GM13977 (cell line): ENCODE measurements at regions not wholly inside any gene's neighbourhood (a gene's known extent, or its start where the extent isn't known, plus 50 kb on each side); places are given as distances from the start of the nearest gene placed in this dataset.

Source experiments
- DNase-seq: peaks from one replicate; pipeline ENCODE4 v3.0.0; 2012; ENCODE audit warnings: low spot score
- CTCF ChIP-seq: IDR thresholded peaks from 2 replicates; pipeline ENCODE4 v1.5.1; 2012; ENCODE audit warnings: mild to moderate bottlenecking, control low read depth; ENCODE audit not compliant: insufficient read depth; ENCODE audit errors: extremely low read depth, missing control alignments
- in situ Hi-C: fragments of 300-500 bp; cut with MboI; formaldehyde crosslinking; loops from one replicate; pipeline ENCODE4 v1.12.0; 2022; ENCODE audit warnings: low sequenced_read_pairs, low pct_unique_long_range_greater_than_20kb, mixed read lengths, inconsistent platforms; ENCODE audit not compliant: unreplicated experiment

- peak; percentile 10 for DNase-seq
- in situ Hi-C loops, result no loop called here
- no peak for TF ChIP-seq CTCF
Observed at GRCh38 chr18:55069497-55069896, 110.2 kb upstream of the CCDC68 start.

GRCh38 chr18:55064760-55065159, 105.5 kb upstream of the CCDC68 start:
- TF ChIP-seq CTCF, result no peak
- in situ Hi-C loops, result no loop called here
- DNase-seq, result peak; percentile 7

GRCh38 chr18:55064073-55064472, 104.8 kb upstream of the CCDC68 start:
- in situ Hi-C loops, result no loop called here
- TF ChIP-seq CTCF, result no peak
- DNase-seq, result no peak

GRCh38 chr18:55054021-55054990, 95.0 kb upstream of the CCDC68 start:
- in situ Hi-C loops, result no loop called here
- DNase-seq, result no peak
- no peak for TF ChIP-seq CTCF

GRCh38 chr18:55048892-55049291, 89.6 kb upstream of the CCDC68 start:
- in situ Hi-C loops, result no loop called here
- TF ChIP-seq CTCF, result no peak
- DNase-seq, result no peak

- in situ Hi-C loops, result no loop called here
- no peak for TF ChIP-seq CTCF
- DNase-seq, result no peak
Observed at GRCh38 chr18:55047546-55047945, 88.3 kb upstream of the CCDC68 start.
